Spinal cord (tissue), 9 donors: ENCODE measurements at regions not wholly inside any gene's neighbourhood (a gene's known extent, or its start where the extent isn't known, plus 50 kb on each side); places are given as distances from the start of the nearest gene placed in this dataset.

Source experiments
- DNase-seq, 6 donors: peaks; one replicate each; pipeline versions ENCODE4 v3.0.0 to v3.0.0-alpha.2; 2013 to 2015; ENCODE audit warnings: low spot score in 6 of 6, low read depth in 4 of 6
- H3K27ac ChIP-seq: one replicate; pipeline ENCODE4 v1.5.1; 2013; ENCODE audit warnings: low read depth, low read length, control low read depth
- H3K27me3 ChIP-seq: one replicate; pipeline ENCODE4 v1.6.1; 2013; ENCODE audit warnings: low read length; ENCODE audit not compliant: control insufficient read depth, insufficient read depth
- H3K36me3 ChIP-seq: one replicate; pipeline ENCODE4 v1.6.1; 2013; ENCODE audit warnings: low read length; ENCODE audit not compliant: control insufficient read depth, insufficient read depth
- H3K4me1 ChIP-seq: one replicate; pipeline ENCODE4 v1.6.1; 2013; ENCODE audit warnings: low read length; ENCODE audit not compliant: control insufficient read depth, insufficient read depth
- H3K4me3 ChIP-seq: one replicate; pipeline ENCODE4 v1.5.1; 2013; ENCODE audit warnings: low read depth, low read length, control low read depth
- H3K9me3 ChIP-seq: one replicate; pipeline ENCODE4 v1.6.1; 2013; ENCODE audit warnings: low read length; ENCODE audit not compliant: control insufficient read depth, insufficient read depth
- WGBS: methylation state at CpG from one replicate; pipeline ENCODE4 v1.1.5; 2013; ENCODE audit warnings: missing lambda C conversion rate; ENCODE audit not compliant: insufficient coverage; 5-methylcytosine and 5-hydroxymethylcytosine counted together
- donor health status: healthy.

- no peaks in the 10 kb centered on the region for H3K36me3 ChIP-seq
- no peak overlapping the region for H3K4me3 ChIP-seq
- H3K9me3 ChIP-seq, result no peaks in the 10 kb centered on the region
- H3K4me1 ChIP-seq, result no peaks in the 10 kb centered on the region
- no peak for DNase-seq
- no CpG with 5 or more reads among the region's 2 CpGs for WGBS
- H3K27me3 ChIP-seq, result no peaks in the 10 kb centered on the region
- no peak overlapping the region for H3K27ac ChIP-seq
These were observed 253.7 kb downstream of the TTC6 start for GRCh38 chr14:37848985-37849621.

GRCh38 chr14:37851054-37851453 lies 255.6 kb downstream of the TTC6 start:
- 100% methylated on average over 1 of the region's 1 CpG for WGBS
- no peaks in the 10 kb centered on the region for H3K4me1 ChIP-seq
- H3K36me3 ChIP-seq, result no peaks in the 10 kb centered on the region
- no peak overlapping the region for H3K27ac ChIP-seq
- H3K27me3 ChIP-seq, result no peaks in the 10 kb centered on the region
- DNase-seq, result no peak
- no peaks in the 10 kb centered on the region for H3K9me3 ChIP-seq
- no peak overlapping the region for H3K4me3 ChIP-seq

DNA sequence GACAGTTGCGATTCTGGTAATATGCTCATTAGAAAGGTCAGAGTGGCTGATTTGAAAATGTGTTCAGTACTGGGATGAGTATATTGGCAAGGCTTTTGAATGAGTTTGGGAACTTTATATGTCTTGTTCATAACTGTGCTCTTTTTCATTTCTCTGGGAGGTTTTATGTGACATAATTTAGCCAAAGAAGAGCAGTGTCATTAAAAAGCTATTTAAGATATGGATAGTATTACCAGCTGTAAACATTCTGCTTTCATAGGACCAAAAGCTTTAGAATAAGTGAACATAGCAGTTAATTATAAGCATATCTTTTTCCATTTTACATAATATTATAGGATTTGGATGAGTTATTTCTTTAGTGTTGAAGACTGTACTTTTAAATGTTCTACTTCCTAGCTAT lies 260.4 kb downstream of the TTC6 start:
- WGBS, result 100% methylated on average over 1 of the region's 1 CpG
- no peaks in the 10 kb centered on the region for H3K9me3 ChIP-seq
- DNase-seq, result peak in 1 of 6 donors; percentile 5

DNA sequence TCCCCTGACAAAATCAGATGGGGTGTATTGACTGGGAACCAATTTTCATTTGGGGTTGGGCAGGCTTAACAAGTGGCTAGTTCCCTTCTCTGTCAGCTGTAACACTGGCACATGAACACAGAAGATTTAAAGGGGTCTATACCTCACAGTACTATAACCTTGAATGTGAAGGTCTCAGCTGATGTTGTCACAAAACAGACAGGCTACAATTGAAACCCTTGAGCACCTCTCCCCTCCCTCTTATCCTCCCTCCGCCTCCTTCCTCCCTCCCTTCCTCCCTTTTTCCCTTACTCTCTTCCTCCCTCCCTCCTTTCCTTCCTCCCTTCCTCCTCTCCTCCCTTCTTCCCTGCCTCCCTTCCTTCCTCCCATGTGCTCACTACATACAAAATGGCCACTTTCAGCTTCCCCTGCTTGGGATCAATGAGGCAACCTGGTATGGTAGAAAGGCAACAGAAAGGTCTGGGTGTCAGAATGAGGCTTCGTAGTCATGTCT lies 262.4 kb downstream of the TTC6 start:
- no peaks in the 10 kb centered on the region for H3K27me3 ChIP-seq
- H3K4me1 ChIP-seq, result no peaks in the 10 kb centered on the region
- 100% methylated on average over 1 of the region's 2 CpGs for WGBS
- no peak overlapping the region for H3K4me3 ChIP-seq
- no peaks in the 10 kb centered on the region for H3K36me3 ChIP-seq
- no peak overlapping the region for H3K27ac ChIP-seq
- H3K9me3 ChIP-seq, result no peaks in the 10 kb centered on the region
- DNase-seq, result no peak

More for the DNA sequence above, 260.4 kb downstream of the TTC6 start:
- Histone ChIP-seq H3K36me3 (no peaks in the 10 kb centered on the region), H3K27me3 (no peaks in the 10 kb centered on the region), H3K27ac (no peak overlapping the region), H3K4me1 (no peaks in the 10 kb centered on the region), H3K4me3 (no peak overlapping the region)

DNA sequence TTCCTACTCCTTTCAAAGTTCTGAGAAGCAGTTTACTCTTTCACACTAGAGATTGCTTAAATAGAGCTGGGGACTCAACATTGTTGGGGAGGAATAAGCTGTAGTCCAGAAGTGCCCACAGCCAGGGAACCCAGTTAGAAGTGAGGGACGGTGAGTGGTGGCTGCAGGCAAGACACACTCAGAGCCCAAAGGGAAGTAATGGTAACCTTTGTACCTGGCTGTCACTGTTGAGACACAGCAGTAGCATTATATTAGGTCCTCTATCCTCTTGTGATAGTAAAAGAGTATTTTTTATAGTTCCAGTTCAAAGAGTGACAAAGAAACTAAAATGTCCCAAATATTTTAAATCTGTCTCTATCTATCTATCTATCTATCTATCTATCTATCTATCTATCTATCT lies 263.3 kb downstream of the TTC6 start:
- H3K36me3 ChIP-seq, result no peaks in the 10 kb centered on the region
- H3K27ac ChIP-seq, result no peak overlapping the region
- H3K27me3 ChIP-seq, result no peaks in the 10 kb centered on the region
- no peaks in the 10 kb centered on the region for H3K9me3 ChIP-seq
- H3K4me3 ChIP-seq, result no peak overlapping the region
- H3K4me1 ChIP-seq, result no peaks in the 10 kb centered on the region
- no peak for DNase-seq
- WGBS, result 90% methylated on average over 1 of the region's 1 CpG

DNA sequence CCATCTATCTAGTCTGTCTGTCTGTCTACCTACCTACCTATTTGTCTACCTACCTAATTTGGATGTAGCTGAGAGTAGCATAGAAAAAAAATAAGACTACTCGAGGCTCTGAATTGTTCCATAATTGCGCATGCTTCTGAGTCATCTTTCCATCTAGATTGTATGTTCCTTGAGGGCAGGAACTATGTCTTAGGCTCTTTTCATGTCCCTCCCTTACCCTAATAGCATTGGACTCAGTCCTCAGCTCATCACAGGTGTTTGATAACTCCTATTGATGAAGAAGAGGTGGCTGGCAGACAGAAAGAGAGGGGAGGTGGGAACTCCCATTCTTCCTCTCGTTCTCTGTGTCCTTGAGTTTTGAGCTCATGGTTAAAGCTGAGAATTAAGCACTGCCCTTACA lies 263.7 kb downstream of the TTC6 start:
- WGBS, result 100% methylated on average over 1 of the region's 3 CpGs
- no peaks in the 10 kb centered on the region for H3K4me1 ChIP-seq
- H3K27me3 ChIP-seq, result no peaks in the 10 kb centered on the region
- no peak overlapping the region for H3K27ac ChIP-seq
- no peaks in the 10 kb centered on the region for H3K36me3 ChIP-seq
- H3K9me3 ChIP-seq, result no peaks in the 10 kb centered on the region
- DNase-seq, result no peak
- no peak overlapping the region for H3K4me3 ChIP-seq

DNA sequence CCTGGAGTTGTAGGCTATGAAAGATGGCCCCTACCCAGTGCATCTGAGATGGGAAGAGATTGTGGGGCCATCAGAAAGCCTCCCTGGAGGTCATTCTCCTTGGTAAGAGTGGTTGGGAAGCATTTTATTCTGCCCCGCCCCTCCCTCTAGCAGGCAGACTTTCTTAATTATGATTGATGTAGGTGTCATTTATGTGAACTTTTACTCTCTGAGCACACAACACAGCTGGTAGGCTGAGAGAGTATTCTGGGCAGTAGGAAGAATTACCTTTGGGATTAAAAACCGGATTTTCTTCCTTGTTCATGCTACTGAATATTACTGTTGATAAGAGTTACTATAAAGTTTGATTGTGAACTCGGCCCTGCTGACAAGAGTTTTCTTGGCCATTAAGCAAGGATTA lies 266.8 kb downstream of the TTC6 start:
- no CpG with 5 or more reads among the region's 3 CpGs for WGBS
- DNase-seq, result no peak
- H3K27ac ChIP-seq, result no peak overlapping the region

GRCh38 chr14:37864128-37864527 lies 268.7 kb downstream of the TTC6 start:
- 82% methylated on average over 3 of the region's 6 CpGs for WGBS
- no peak overlapping the region for H3K4me3 ChIP-seq
- peaks cover 4% of the 10 kb centered on the region for H3K4me1 ChIP-seq
- no peaks in the 10 kb centered on the region for H3K27me3 ChIP-seq
- DNase-seq, result no peak
- no peaks in the 10 kb centered on the region for H3K9me3 ChIP-seq
- no peaks in the 10 kb centered on the region for H3K36me3 ChIP-seq
- no peak overlapping the region for H3K27ac ChIP-seq

More for the DNA sequence above, 266.8 kb downstream of the TTC6 start:
- H3K4me3 ChIP-seq, result no peak overlapping the region
- peaks cover 4% of the 10 kb centered on the region for H3K4me1 ChIP-seq
- H3K9me3 ChIP-seq, result no peaks in the 10 kb centered on the region
- no peaks in the 10 kb centered on the region for H3K36me3 ChIP-seq
- no peaks in the 10 kb centered on the region for H3K27me3 ChIP-seq

DNA sequence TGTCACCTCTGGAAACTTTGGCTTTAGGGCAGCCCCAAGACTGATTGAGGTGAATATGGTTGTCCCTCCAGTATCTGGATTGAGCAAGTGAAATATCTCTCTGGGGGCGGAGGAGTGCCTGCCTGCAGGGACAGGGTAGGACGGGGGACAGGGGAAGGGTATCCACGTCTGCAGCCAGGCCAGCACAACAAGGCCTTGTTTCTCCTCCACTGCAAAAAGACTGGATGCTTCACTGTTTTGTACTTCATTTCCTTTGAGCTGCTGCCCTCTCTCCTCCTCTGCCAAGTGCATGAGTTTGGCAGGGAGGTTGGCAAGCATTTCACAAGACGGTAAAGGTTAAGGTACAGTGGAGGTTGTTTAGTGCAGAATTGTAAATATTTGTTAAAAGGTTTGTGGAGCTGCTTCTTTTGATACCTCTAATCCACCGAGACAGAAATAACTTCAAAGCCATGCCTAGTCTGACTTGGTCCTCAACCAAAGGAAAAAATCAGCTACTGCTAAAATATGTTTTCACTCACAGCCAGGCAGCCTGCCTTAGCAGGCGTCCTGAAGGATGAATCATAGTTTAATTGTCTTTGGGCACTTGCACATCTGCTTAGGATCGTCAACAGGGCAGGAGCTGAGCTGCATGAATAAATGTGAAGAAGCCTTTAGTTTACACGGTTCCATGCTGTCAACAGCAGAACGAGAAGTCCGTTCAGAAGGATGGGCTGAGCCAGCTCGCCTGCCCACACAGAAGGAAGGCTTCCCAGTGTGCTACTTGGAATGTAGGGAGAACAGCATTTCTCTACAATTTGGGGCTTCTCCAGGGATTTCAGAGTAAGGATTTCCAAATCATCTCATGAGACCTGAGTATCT lies 269.7 kb downstream of the TTC6 start:
- Histone ChIP-seq H3K27ac (no peak overlapping the region), H3K4me1 (peaks cover 4% of the 10 kb centered on the region), H3K27me3 (no peaks in the 10 kb centered on the region), H3K36me3 (no peaks in the 10 kb centered on the region), H3K9me3 (no peaks in the 10 kb centered on the region), H3K4me3 (no peak overlapping the region)
- peak in 3 of 6 donors; percentile 7 to 52 (median 11) for DNase-seq
- WGBS, result 22% methylated on average over 8 of the region's 11 CpGs
